Heart left ventricle (tissue), 13 donors: ENCODE measurements at regions not wholly inside any gene's neighbourhood (a gene's known extent, or its start where the extent isn't known, plus 50 kb on each side); places are given as distances from the start of the nearest gene placed in this dataset.

Experiments
- CTCF ChIP-seq, 12 donors: fragments of 200-600 bp; sonication (generic) in 4 of 12; IDR thresholded peaks; one replicate each; pipeline versions ENCODE4 v1.5.0 to v1.8.0; 2018 to 2022; ENCODE audit warnings: antibody characterized with exemption in 12 of 12, mild to moderate bottlenecking in 5 of 12
- POLR2A ChIP-seq, 2 donors: fragments of 450-650 bp; IDR thresholded peaks; one replicate each; pipeline ENCODE4 v1.6.1; 2017; ENCODE audit warnings: antibody characterized with exemption in 2 of 2, mild to moderate bottlenecking in 2 of 2, moderate library complexity in 2 of 2
- donor health status: ischemic (EF 13 %, LVEDD 7.1; RV severe dilation, severe dysfunction).
- donor health status: DM: no; HTN: yes; CAD: no.
- donor health status: DM: no; HTN: no; CAD: no.
- donor health status: ischemic (EF 25% LVEDD 6.9; RV normal size, moderate dysfunction).
- donor health status: ischemic (EF 25% LVEDD 5.7; RV mildly dilated, moderate dysfunction).
- donor health status: ischemic (EF 35%, LVEDD 5.7; RV mildly dilated, moderate dysfunction).
- donor health status: nonischemic (EF 11% LVEDD 7.7; RV severe dilation, severe dysfunction).
- donor health status: DM: yes; HTN: yes; CAD: no.
- donor health status: PGD.
- donor health status: ischemic (EF 29% LVEDD 5.4; RV normal size, mild dysfunction).
- donor health status: nonischemic (EF 23%, LVEDD 6.1; RV moderate dilation, normal function).

- no peak for TF ChIP-seq CTCF (IDR thresholded peaks at IDR 0.05)
- no peak for TF ChIP-seq POLR2A (IDR thresholded peaks at IDR 0.05)
Measured at GRCh38 chr11:98195300-98195699, 825.4 kb upstream of the CNTN5 start.
